ENCODE measurements at regions not wholly inside any gene's neighbourhood (a gene's known extent, or its start where the extent isn't known, plus 50 kb on each side); places are given as distances from the start of the nearest gene placed in this dataset.
"Not testable (repeated sequence)": the region's sequence is repeated elsewhere in the genome, so short reads cannot be mapped to it uniquely, and the experiment has no call there.

- WGBS, 10 experiments, result no CpG with 5 or more reads among the region's 3 CpGs
- H3K27ac ChIP-seq; H3K4me3 ChIP-seq; H3K4me1 ChIP-seq (replicated peaks in 1 of 2); in situ Hi-C loops (cut with MboI; ENCODE audit: low pct_unique_long_range_greater_than_20kb in 2 of 9, low sequenced_read_pairs in 9 of 9, unreplicated experiment in 9 of 9): not testable (repeated sequence)
- peak in 2 of 8 experiments; percentile 78 to 80 for ATAC-seq (replicated peaks in 6 of 8)
Measured at GRCh38 chrY:3775971-3776370, 197.1 kb downstream of the TGIF2LY start.

Measured in motor neuron (in vitro differentiated cells).